Natural killer cell (primary cell): ENCODE measurements at regions not wholly inside any gene's neighbourhood (a gene's known extent, or its start where the extent isn't known, plus 50 kb on each side); places are given as distances from the start of the nearest gene placed in this dataset.

ENCODE experiments used
- ATAC-seq, 3 donors: fragments of 150-1000 bp in 2 of 3; fragments of 200-7000 bp in 1 of 3; cut with Tn5 transposase; 1 replicate in 1 of 3; 2 replicates in 2 of 3; pipeline ENCODE4 v1.10.0; 2021; ENCODE audit warnings: mild to moderate bottlenecking in 2 of 3, moderate library complexity in 2 of 3
- DNase-seq, 2 donors: peaks; one replicate each; pipeline versions ENCODE4 v3.0.0 to v3.0.0-alpha.2; 2013 to 2021; ENCODE audit warnings: mixed read lengths in 1 of 2
- H3K27ac ChIP-seq: one replicate; pipeline ENCODE4 v1.5.1; 2013; ENCODE audit warnings: mild to moderate bottlenecking, low read length
- H3K27me3 ChIP-seq: one replicate; pipeline ENCODE4 v1.6.1; 2013; ENCODE audit warnings: low read length; ENCODE audit not compliant: control insufficient read depth, insufficient read depth
- H3K36me3 ChIP-seq: one replicate; pipeline ENCODE4 v1.6.1; 2013; ENCODE audit warnings: low read length; ENCODE audit not compliant: control insufficient read depth, insufficient read depth
- H3K4me1 ChIP-seq: one replicate; pipeline ENCODE4 v1.6.1; 2013; ENCODE audit warnings: low read length; ENCODE audit not compliant: control insufficient read depth, insufficient read depth
- H3K4me3 ChIP-seq: one replicate; pipeline ENCODE4 v1.5.1; 2013; ENCODE audit warnings: low read length
- H3K9me3 ChIP-seq: one replicate; pipeline ENCODE4 v1.6.1; 2013; ENCODE audit warnings: low read length; ENCODE audit not compliant: control insufficient read depth, insufficient read depth
- H3K27ac Mint-ChIP-seq, 2 donors: one replicate each; pipeline ENCODE4 v1.8.0; 2022; ENCODE audit warnings: mild to moderate bottlenecking in 2 of 2, mixed read lengths in 2 of 2, moderate library complexity in 1 of 2
- H3K27me3 Mint-ChIP-seq, 2 donors: one replicate each; pipeline ENCODE4 v1.8.0; 2022; ENCODE audit warnings: low read depth in 2 of 2, mixed read lengths in 2 of 2
- H3K36me3 Mint-ChIP-seq: one replicate; pipeline ENCODE4 v1.8.0; 2022; ENCODE audit warnings: mixed read lengths
- H3K4me1 Mint-ChIP-seq, 2 donors: one replicate each; pipeline ENCODE4 v1.8.0; 2022; ENCODE audit warnings: mixed read lengths in 2 of 2
- H3K4me3 Mint-ChIP-seq: one replicate; pipeline ENCODE4 v1.8.0; 2022; ENCODE audit warnings: mild to moderate bottlenecking, moderate library complexity, mixed read lengths
- H3K9me3 Mint-ChIP-seq, 2 donors: one replicate each; pipeline ENCODE4 v1.8.0; 2022; ENCODE audit warnings: mixed read lengths in 2 of 2
- CTCF ChIP-seq: fragments of 200-600 bp; IDR thresholded peaks from one replicate; pipeline ENCODE4 v1.8.0; 2022; ENCODE audit warnings: antibody characterized with exemption
- WGBS: methylation state at CpG from one replicate; pipeline ENCODE4 v1.1.7; 2013; ENCODE audit warnings: missing lambda C conversion rate; ENCODE audit not compliant: insufficient coverage; 5-methylcytosine and 5-hydroxymethylcytosine counted together
- intact Hi-C: fragments of 100-400 bp; cut with micrococcal nuclease; formaldehyde crosslinking; loops from one replicate; pipeline ENCODE4 v1.14.2; 2022

- Mint-ChIP-seq H3K36me3 (peaks cover 10% of the 10 kb centered on the region), H3K27me3 (no peaks in the 10 kb centered on the region), H3K4me1 (peaks cover 32 to 53% of the 10 kb centered on the region in 2 donors), H3K27ac (peak overlapping the region in 1 of 2 donors; percentile 75), H3K9me3 (no peaks in the 10 kb centered on the region), H3K4me3 (no peak overlapping the region)
- Histone ChIP-seq H3K4me1 (no peaks in the 10 kb centered on the region), H3K27me3 (no peaks in the 10 kb centered on the region), H3K27ac (no peak overlapping the region), H3K36me3 (peaks cover 28% of the 10 kb centered on the region), H3K9me3 (no peaks in the 10 kb centered on the region), H3K4me3 (no peak overlapping the region)
- DNase-seq: no peak
- ATAC-seq: no peak
- intact Hi-C loops: no loop called here
- no peak for TF ChIP-seq CTCF
- 94% methylated on average over 10 of the region's 10 CpGs for WGBS
These were observed 68.9 kb downstream of the PEX11G start for GRCh38 chr19:7419777-7420439.

GRCh38 chr19:7421941-7422744, 66.7 kb downstream of the PEX11G start:
- H3K4me1 Mint-ChIP-seq: peaks cover 26 to 44% of the 10 kb centered on the region in 2 donors
- H3K27me3 Mint-ChIP-seq: no peaks in the 10 kb centered on the region
- intact Hi-C loops: no loop called here
- 94% methylated on average over 17 of the region's 17 CpGs for WGBS
- DNase-seq (no peak), ATAC-seq (no peak)
- Histone ChIP-seq H3K9me3 (no peaks in the 10 kb centered on the region), H3K4me1 (no peaks in the 10 kb centered on the region), H3K27ac (no peak overlapping the region), H3K27me3 (no peaks in the 10 kb centered on the region), H3K4me3 (no peak overlapping the region), H3K36me3 (peaks cover 26% of the 10 kb centered on the region)
- peaks cover 10% of the 10 kb centered on the region for H3K36me3 Mint-ChIP-seq
- H3K4me3 Mint-ChIP-seq: no peak overlapping the region
- H3K27ac Mint-ChIP-seq: peak overlapping the region in 1 of 2 donors; percentile 17
- H3K9me3 Mint-ChIP-seq: no peaks in the 10 kb centered on the region
- TF ChIP-seq CTCF: no peak
